Amniotic epithelial cell (primary cell): ENCODE measurements at regions not wholly inside any gene's neighbourhood (a gene's known extent, or its start where the extent isn't known, plus 50 kb on each side); places are given as distances from the start of the nearest gene placed in this dataset.
"Not testable (repeated sequence)": the region's sequence is repeated elsewhere in the genome, so short reads cannot be mapped to it uniquely, and the experiment has no call there.

Experiments used
- DNase-seq: peaks from one replicate; pipeline ENCODE4 v3.0.0-alpha.2; 2010; ENCODE audit warnings: low read depth

- no peak for DNase-seq
These were observed 175.7 kb upstream of the API5 start for GRCh38 chr11:43135966-43136534.

GRCh38 chr11:43138621-43139140, 173.1 kb upstream of the API5 start:
- DNase-seq: no peak

GRCh38 chr11:43145653-43146052, 166.1 kb upstream of the API5 start:
- no peak for DNase-seq

GRCh38 chr11:43150697-43151096, 161.1 kb upstream of the API5 start:
- no peak for DNase-seq

GRCh38 chr11:43164831-43165230, 147.0 kb upstream of the API5 start:
- DNase-seq: no peak

GRCh38 chr11:43165393-43165792, 146.4 kb upstream of the API5 start:
- DNase-seq: not testable (repeated sequence)

GRCh38 chr11:43168241-43168640, 143.6 kb upstream of the API5 start:
- DNase-seq: not testable (repeated sequence)

- DNase-seq: no peak
These were observed 139.3 kb upstream of the API5 start for GRCh38 chr11:43172477-43172876.

GRCh38 chr11:43177975-43178374, 133.8 kb upstream of the API5 start:
- no peak for DNase-seq

GRCh38 chr11:43194459-43194858, 117.3 kb upstream of the API5 start:
- not testable (repeated sequence) for DNase-seq

- no peak for DNase-seq
These were observed 114.4 kb upstream of the API5 start for GRCh38 chr11:43197379-43197778.

- DNase-seq: no peak
These were observed 111.8 kb upstream of the API5 start for GRCh38 chr11:43200031-43200430.

GRCh38 chr11:43212279-43212678, 99.5 kb upstream of the API5 start:
- no peak for DNase-seq

- no peak for DNase-seq
These were observed 97.3 kb upstream of the API5 start for GRCh38 chr11:43214471-43214870.

- no peak for DNase-seq
These were observed 93.9 kb upstream of the API5 start for GRCh38 chr11:43217849-43218248.

GRCh38 chr11:43222215-43222614, 89.6 kb upstream of the API5 start:
- no peak for DNase-seq

GRCh38 chr11:43223026-43223425, 88.8 kb upstream of the API5 start:
- DNase-seq: no peak

- no peak for DNase-seq
These were observed 76.9 kb upstream of the API5 start for GRCh38 chr11:43234881-43235280.

GRCh38 chr11:43238341-43238740, 73.5 kb upstream of the API5 start:
- DNase-seq: no peak

GRCh38 chr11:43239791-43240190, 72.0 kb upstream of the API5 start:
- DNase-seq: no peak

GRCh38 chr11:43242401-43242800, 69.4 kb upstream of the API5 start:
- no peak for DNase-seq

- no peak for DNase-seq
These were observed 67.9 kb upstream of the API5 start for GRCh38 chr11:43243927-43244326.

- no peak for DNase-seq
These were observed 66.3 kb upstream of the API5 start for GRCh38 chr11:43245466-43245865.

GRCh38 chr11:43250309-43250708, 61.5 kb upstream of the API5 start:
- no peak for DNase-seq
